HK-2 (cell line): ENCODE measurements at regions not wholly inside any gene's neighbourhood (a gene's known extent, or its start where the extent isn't known, plus 50 kb on each side); places are given as distances from the start of the nearest gene placed in this dataset.

Experiments
- DNase-seq: peaks from one replicate; pipeline ENCODE4 v3.0.0-alpha.2; 2018; ENCODE audit not compliant: unreplicated experiment

DNA sequence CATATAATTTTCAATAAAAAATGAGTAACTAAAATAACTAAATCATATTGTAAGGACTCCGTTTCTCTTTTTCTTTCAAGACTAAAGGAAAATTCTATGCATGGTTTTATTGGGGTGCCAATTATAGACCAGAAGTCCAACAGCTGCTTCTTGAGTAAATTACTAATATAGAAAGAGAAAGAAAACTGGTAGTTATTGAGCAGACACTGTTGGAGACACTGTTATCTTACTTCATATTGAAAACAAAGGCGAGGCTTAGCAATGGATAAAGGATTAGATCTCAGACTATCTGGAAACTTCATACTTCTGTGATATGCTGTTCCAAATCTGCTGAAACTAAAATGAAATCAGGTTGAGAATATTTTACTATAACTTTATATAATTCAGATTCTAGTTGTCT, 169.6 kb upstream of the EYS start:
- no peak for DNase-seq

DNA sequence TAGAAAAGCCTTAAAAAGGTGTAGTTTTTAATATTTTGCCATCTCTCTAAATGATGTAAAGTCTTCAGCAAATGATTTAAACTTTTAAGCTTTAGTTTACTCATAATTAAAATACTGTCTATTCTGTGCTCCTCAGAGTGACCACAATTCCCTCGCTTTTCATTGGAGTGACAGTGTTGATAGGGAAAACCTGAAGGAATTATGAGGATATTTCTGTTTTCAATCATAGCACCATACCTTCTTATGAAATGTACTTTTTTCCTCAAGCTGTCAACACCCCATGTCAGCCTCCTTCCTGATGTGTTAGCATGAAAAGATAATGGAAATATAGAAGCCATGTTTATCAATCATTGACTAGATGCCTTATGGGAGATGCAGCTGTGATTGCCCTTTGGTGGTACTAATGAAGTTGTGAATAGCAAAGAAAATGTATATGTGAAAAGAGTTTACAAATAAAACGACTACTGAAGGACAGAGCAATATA, 145.4 kb upstream of the EYS start:
- DNase-seq, result no peak

DNA sequence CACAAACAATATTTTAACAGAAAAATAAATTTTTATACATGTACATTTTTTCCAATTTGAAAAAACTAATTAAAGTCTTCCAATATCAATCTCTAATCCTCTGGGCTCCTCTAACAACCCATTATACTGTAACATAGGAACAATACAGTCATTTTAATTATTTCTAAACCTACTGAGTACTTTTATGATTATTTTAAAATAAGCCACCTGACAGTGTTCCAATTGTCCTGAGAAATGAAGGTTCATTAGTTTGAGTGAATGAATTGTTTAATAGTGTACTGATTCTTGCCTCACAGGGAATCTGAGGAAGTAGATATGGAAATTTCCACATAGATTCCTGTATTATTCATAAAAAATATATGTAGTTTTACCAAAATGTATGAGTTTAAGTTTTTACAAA, 123.1 kb upstream of the EYS start:
- DNase-seq, result no peak

DNA sequence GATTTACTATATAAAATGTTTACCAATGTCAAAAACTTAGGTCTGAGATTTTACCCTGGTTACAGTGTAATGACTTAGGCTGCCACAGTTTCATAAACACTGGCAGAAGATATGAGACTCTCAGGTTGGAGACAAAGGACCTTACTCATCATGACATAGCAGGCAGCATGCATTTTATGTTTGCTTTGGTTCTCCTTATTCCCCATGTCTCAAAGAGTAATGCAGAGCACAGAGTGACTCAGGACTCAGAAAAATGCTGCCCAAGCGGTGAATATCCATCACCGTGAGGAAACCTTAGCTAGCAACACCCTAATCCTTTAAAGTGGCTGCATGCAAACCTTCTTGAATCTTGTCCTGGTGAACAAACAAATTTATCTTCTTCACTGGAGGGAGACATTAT, 112.1 kb upstream of the EYS start:
- no peak for DNase-seq

DNA sequence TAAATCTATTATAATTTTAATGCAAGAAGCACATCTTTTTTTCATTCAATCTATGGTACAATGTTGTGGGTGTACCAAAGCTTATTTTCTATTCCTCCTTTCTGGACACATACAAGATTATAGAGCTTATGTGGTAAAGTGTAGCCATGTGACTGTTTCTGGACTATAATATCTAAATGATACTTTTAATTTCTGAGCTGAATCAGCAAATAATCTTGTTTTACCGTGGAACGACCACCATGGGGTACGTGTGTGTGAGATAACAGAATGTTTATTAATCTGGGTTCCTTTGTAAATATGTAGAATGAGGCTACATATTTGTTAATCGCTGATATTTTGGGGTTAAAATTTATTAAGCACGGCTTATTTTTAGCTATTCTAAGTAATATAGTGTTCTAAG, 111.5 kb upstream of the EYS start:
- no peak for DNase-seq

DNA sequence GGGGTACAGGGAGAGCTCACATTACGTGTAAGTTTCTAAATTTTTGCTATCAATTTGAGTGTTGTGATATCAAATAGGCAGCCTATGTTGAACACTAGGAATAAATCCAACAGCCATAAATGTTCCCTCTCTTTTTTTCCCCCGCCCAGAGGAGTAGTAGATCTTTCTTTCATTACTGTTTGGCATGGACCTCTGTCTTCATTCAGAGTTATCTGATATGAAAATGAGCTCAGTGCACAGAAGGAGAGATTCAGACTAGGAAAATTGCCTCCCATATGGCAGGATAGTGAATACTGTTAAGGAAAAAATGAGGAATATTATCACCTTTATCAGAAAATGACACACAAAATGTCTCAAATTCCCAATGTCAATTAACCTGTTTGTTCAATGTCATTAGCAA, 110.0 kb upstream of the EYS start:
- no peak for DNase-seq

DNA sequence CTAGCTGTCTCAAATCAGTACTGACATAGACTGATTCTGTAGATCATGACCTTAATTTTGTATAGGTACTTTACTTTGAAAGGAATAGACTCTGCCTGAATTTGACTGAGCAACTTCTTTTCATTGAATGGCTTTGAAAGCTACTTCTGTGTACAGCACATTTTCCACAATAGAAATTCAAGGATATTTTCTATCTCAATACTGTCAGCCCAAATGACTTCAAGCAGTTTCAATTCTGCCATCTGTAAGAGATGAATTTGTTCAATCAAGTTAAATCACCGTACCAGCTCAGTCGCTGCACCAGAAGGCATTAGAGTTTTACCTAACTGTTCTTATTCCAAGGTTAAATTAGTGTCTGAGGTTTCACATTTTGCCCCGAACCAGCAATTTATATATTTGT, 107.0 kb upstream of the EYS start:
- DNase-seq, result no peak

DNA sequence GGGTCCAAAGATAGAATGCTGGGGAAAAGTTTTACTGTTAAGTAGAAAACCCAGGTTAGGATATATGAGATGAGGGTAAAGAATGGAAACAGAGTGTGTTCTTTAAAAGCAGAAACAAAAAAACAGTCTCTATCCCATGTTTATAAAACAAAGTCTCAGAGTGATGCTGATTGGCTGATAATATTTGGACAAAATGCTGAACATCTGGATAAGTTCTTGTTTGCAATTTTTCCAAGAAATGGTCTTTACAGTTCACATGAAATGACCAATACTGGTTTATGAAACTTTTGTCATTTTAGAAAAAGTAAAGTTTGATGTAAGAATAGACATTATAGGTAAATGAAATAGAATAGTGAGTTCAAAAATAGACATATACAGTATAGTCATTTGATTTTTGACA, 96.2 kb upstream of the EYS start:
- no peak for DNase-seq

DNA sequence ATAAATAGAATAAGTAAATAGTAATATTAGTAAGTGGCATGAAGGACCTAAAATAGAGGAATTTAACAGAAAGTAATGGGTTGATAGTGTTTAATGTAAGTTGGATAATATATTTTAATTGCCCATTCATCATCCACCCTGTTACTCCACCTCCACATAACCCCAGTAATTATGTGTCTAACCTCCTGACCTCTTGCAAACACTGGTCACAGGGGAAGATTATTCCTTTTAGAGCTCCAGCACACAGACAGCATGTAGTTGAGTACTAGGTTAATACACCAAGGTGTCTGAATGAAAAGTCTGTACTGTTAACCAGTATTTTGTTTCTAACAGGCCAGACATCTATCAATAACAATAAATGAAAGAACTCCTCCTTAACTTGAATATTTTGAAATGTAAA, 92.4 kb upstream of the EYS start:
- DNase-seq, result no peak

DNA sequence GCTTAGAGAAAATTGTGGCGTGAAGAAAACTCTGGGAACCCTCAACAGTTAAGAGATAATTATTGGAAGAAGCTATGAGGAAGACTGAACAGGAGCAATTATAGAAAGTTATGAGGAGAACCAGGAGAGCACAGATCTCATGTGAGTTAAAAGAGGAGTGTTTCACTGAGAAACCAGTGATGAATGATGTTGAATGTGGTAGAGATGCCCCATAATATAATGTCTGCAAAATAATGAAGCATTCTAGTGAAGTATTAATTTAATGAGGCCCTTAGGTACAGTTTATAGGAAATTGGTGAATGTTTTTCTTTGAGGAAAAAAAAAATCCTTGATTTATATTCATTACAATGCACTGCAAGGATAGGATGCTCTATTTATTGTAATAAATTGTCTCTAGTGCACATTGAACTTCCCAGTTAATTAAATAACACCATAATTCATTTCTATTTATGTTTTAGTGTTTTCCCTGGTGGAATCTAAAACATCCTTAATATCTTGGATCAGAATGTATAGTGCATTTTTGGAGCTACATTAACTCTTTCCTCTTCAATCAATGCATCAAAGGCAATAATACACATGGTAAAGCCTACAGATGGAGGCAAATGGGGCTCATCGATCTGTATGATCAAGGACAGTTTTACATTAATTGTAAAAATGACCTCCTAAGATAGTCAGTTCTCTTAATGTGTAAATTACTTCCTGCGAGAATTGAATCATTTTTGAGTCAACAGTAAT, 91.4 kb upstream of the EYS start:
- DNase-seq, result no peak

DNA sequence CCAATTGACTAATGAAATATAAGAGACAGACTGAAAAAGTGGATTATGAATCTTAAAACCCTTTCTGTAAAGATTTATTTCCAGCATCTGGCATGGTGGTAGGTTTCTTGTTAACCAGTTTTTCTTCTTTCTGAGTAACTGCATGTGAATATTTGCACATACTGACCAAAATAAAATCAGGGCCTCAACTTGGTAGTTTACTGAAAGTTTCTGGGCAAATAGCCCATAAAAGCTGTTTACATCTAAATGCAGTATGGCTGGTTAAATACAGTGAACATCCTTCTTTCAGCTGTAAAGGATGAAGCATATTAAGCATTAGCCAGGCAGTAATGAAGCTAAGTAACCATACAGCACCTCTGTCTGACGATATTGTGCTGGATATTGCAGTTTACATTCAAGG, 83.6 kb upstream of the EYS start:
- no peak for DNase-seq

DNA sequence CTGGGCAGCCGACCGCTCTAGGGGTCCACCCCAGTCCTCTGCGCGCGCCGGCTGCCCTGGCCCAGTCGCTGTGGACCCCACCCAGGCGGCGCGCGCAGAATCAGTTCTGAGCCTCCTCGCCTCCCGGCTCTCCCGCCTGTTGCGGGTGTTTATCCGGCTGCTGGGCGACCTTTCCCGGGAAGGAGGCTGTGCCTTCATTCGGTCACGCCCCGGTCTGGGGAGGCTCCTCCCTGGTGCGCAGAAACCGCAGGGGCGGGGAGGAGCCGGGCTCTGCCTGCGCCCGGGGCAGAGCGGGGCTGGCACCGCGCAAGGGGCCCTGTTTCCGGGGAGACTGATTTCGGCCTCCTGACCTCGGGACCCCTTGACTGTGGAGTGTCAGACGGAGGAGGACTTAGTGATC, 80.8 kb upstream of the EYS start:
- no peak for DNase-seq

DNA sequence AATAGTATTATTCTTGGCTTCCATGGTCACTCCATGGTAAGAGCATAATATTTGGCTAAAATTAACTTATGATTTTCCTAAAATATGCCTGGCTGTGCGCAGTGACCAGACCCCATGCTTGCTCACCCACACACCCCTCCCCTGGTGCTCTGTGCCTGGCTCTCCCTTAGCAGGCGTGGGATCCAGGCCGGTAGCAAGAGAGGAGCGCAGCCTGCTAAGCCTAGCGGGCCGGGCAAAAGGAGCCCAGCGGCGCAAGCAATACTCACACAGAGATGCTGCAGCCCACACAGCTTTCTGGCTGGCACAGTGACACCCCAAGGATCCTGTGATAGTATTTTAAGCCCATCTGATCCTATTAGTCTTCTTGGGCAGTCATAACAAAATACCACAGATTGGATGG, 79.8 kb upstream of the EYS start:
- DNase-seq, result no peak

DNA sequence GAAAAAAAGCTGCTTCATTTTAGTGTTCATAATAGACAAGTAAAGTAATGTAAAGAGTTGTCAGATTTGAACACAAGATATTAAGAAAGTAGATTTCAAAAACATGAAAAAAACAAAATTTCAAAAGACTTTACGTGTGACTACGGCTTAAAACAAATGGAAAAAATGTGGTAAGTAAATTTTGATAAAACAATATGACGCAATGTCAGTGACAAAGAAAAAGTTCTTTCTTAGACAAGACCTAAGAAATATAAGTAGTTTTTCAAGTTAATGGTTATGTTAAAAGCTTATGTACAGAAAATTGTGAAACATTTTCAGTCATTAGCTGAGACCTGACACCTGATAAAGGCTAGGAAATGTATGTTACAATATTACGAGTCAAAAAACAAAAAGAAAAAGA, 73.7 kb upstream of the EYS start:
- DNase-seq, result no peak

DNA sequence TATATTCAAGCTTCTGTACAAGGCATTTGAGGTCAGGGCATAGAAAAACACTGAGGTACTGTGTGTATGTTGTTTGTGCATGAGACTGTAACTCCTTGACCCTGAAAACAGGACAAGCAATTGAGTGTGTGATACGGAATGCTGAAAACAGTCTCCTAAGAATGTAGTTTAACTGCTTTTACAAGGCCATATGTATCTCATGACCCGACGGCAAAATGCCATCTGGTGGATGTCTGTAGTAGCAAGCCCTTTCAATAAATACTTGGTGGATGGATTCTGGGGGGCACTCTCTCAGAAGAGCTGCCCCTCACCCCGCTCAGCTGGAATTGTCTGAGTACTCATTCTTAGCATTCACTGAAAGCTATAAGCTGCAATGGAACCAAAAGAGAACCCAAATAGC, 69.3 kb upstream of the EYS start:
- no peak for DNase-seq

DNA sequence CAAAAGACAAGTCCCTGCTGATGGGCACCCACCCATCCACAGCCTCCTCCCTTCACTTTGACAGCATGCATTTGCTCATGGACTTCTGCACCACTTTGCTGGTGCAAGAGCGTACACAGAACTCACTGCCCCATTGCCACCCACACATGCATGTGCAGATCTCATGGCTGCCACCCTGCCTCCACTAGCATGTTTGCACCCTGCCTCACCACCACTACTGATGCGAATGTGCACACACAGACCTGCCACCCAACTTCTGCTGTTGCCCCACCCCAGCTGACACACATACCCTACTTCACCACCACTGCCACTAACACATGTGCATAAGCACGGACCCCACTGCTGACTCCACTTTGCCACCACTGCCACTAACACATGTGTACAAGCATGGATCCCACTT, 64.9 kb upstream of the EYS start:
- DNase-seq, result no peak

DNA sequence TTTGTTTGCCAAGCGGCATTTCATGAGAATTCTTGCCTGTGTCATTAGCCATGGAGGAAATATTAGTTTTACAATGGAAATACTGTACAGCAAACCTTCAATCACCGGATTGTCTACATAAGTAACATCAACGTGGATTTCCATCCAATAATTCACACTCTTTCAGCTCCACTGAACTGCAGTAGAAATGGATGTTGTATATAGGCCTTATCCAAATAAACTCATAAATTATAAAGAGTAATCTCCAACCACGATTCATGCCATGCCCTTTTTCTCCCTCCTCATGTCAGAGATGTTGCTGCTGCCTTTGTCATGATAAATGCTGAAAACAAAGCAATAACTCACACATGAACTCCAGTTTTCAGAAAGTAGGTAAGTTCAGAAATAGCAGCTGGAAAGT, 54.9 kb upstream of the EYS start:
- no peak for DNase-seq

DNA sequence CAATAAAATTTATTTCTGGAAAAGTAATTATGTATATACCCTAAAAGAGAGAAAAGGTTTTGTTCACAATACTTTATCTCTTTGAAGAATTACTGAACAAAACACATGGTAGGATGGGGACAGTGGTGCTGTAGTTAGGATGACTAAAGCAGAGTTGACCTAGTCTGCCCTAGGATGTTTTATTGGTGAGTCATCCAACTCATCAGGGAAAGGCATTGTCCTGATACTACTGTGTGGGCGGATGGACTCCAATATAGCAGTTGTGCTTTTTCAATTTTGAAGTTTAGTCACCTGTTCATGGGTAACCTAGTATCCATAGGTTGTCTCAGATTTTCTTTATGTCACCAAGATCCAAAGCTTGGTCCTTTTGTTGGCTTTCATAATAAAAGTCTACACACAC, 53.3 kb upstream of the EYS start:
- peak; percentile 4 for DNase-seq
